ENCODE measurements at regions not wholly inside any gene's neighbourhood (a gene's known extent, or its start where the extent isn't known, plus 50 kb on each side); places are given as distances from the start of the nearest gene placed in this dataset.
A peak's percentile ranks its signal among the peaks of the same experiment; 100 is the strongest.

DNA sequence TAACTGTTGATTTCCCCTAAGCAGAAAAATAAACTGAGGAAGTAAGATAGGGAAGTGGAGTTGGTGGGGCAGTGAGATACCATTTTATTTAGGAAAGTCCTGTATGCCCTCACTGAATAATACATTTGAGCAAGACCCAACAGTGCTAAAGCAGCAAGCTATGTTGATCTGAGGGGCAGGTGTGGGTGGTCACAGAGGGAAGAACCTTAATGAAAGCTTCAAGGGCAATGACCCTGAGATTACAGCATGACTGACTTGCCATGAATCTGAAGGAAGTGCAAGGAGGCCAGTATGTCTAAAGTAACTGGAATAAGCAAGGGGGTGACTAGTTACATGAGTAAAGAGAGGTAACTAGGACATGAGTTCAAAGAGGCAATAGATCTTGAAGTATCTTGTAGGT is 159.5 kb downstream of the CD47 start:
- Mint-ChIP-seq H3K27me3 (ENCODE audit: unreplicated experiment) (no peaks in the 10 kb centered on the region), H3K27ac (ENCODE audit: unreplicated experiment) (no peak overlapping the region), H3K4me3 (ENCODE audit: low read depth, unreplicated experiment) (no peak overlapping the region), H3K4me1 (ENCODE audit: low read depth, unreplicated experiment) (no peaks in the 10 kb centered on the region), H3K36me3 (ENCODE audit: insufficient read depth, unreplicated experiment) (peaks cover 12% of the 10 kb centered on the region), H3K9me3 (ENCODE audit: low read depth, unreplicated experiment) (peaks cover 5% of the 10 kb centered on the region)
- no peak for DNase-seq
- intact Hi-C loops (cut with micrococcal nuclease; ENCODE audit: unreplicated experiment): loop anchor here (10.0 kb wide), 4 partner anchors 123 to 473 kb away; no protein-coding TSS in a partner anchor
- TF ChIP-seq, protein P1, sequence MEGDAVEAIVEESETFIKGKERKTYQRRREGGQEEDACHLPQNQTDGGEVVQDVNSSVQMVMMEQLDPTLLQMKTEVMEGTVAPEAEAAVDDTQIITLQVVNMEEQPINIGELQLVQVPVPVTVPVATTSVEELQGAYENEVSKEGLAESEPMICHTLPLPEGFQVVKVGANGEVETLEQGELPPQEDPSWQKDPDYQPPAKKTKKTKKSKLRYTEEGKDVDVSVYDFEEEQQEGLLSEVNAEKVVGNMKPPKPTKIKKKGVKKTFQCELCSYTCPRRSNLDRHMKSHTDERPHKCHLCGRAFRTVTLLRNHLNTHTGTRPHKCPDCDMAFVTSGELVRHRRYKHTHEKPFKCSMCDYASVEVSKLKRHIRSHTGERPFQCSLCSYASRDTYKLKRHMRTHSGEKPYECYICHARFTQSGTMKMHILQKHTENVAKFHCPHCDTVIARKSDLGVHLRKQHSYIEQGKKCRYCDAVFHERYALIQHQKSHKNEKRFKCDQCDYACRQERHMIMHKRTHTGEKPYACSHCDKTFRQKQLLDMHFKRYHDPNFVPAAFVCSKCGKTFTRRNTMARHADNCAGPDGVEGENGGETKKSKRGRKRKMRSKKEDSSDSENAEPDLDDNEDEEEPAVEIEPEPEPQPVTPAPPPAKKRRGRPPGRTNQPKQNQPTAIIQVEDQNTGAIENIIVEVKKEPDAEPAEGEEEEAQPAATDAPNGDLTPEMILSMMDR (IDR thresholded peaks at IDR 0.05; ENCODE audit: unreplicated experiment): no peak
- no TSS peak for BruUV-seq (replicated peaks)
- CTCF ChIA-PET: no interaction called here

DNA sequence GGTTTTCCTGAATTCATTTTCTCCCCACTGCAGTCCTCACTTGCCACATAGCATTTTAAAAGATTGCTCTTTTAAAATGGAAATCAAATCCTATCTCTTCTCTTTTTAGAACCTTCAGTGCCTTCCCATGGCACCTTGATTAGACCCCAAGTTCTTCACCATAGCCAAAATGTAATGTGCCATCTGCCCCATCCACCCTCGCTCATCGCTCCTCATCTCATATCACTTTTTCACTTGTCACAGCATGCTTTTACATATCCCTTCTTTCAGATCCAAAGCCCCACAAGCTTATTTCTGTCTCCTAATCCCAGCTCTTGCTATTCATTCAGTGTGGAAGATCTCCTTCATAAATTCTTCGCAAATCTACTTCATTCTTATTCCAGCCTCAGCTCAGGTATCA is 161.7 kb downstream of the CD47 start:
- no peak overlapping the region for H3K27ac Mint-ChIP-seq (ENCODE audit: unreplicated experiment)
- intact Hi-C loops (cut with micrococcal nuclease; ENCODE audit: unreplicated experiment): loop anchor here (5.0 kb wide), 2 partner anchors 58 to 692 kb away; no protein-coding TSS in a partner anchor
- no peaks in the 10 kb centered on the region for H3K27me3 Mint-ChIP-seq (ENCODE audit: unreplicated experiment)
- peaks cover 12% of the 10 kb centered on the region for H3K36me3 Mint-ChIP-seq (ENCODE audit: insufficient read depth, unreplicated experiment)
- no TSS peak for BruUV-seq (replicated peaks)
- TF ChIP-seq, protein P1 (IDR thresholded peaks at IDR 0.05; ENCODE audit: unreplicated experiment): no peak
- no peak overlapping the region for H3K4me3 Mint-ChIP-seq (ENCODE audit: low read depth, unreplicated experiment)
- peaks cover 5% of the 10 kb centered on the region for H3K9me3 Mint-ChIP-seq (ENCODE audit: low read depth, unreplicated experiment)
- no peak for DNase-seq
- H3K4me1 Mint-ChIP-seq (ENCODE audit: low read depth, unreplicated experiment): no peaks in the 10 kb centered on the region
- CTCF ChIA-PET: no interaction called here

DNA sequence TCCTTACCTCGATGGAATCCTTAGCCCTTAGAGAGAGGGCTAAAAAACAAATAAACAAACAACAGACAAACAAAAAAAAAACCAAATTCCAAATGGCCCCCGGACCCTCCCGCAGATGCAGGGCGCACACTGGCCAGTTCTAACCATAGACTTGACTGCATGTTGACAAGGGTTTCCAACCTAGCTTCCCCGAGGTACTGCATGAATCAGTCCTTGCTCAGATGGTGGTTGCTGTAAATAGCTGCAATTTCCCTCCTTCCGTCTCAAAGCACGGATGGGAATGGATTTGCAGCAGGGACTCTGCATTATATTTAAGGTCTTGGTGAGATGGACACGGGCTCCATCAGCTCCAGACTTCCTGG is 162.8 kb downstream of the CD47 start:
- Mint-ChIP-seq H3K27me3 (ENCODE audit: unreplicated experiment) (no peaks in the 10 kb centered on the region), H3K36me3 (ENCODE audit: insufficient read depth, unreplicated experiment) (peaks cover 12% of the 10 kb centered on the region), H3K9me3 (ENCODE audit: low read depth, unreplicated experiment) (no peaks in the 10 kb centered on the region), H3K4me3 (ENCODE audit: low read depth, unreplicated experiment) (peak overlapping the region; percentile 80), H3K4me1 (ENCODE audit: low read depth, unreplicated experiment) (no peaks in the 10 kb centered on the region), H3K27ac (ENCODE audit: unreplicated experiment) (no peak overlapping the region)
- BruUV-seq (replicated peaks): no TSS peak
- intact Hi-C loops (cut with micrococcal nuclease; ENCODE audit: unreplicated experiment): loop anchor here (5.0 kb wide), 2 partner anchors 59 to 691 kb away; no protein-coding TSS in a partner anchor
- no peak for DNase-seq
- CTCF ChIA-PET: interaction anchor here (0.6 to 1.8 kb wide), 6 partner anchors 17 to 268 kb away, joined by 3 to 6 read pairs (median 3); no protein-coding TSS in a partner anchor
- TF ChIP-seq, protein P1 (IDR thresholded peaks at IDR 0.05; ENCODE audit: unreplicated experiment): no peak

DNA sequence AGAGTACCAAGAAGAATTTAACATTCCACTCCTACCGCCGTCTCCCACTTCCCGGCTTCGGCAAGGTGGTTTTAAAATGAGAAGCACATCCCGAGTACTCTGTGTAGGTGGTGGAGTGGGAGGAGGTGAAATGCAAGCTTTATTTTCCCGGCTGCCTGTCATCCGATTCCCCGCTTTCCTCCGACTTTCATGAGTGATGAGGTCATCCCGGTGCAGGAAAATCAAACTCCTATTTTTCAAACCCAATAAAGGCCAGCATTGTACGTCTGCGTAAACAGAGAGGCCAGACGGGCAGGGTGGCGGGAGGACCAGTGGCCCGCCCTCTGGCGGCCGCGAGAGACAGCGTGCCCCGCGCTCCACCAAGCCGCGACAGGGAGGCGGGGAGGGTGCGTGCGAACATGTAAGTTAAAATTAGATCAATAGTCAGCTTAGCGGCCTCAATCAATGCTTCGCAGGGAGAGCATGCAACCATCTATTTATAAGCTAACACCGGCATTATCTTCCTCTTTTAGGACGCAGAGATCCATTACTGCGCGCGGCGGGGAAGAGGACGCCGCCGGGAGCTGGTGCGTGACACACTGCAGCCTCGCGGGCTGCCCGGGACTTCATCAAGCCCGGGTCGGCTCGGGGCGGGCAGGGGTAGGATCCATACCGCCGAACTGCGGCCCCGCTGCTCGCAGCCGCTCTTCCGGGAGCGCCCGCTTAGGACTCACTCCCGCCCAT is 163.3 kb downstream of the CD47 start:
- TF ChIP-seq, protein P1 (IDR thresholded peaks at IDR 0.05; ENCODE audit: unreplicated experiment): peak; percentile 79
- DNase-seq: peak; percentile 80
- H3K27me3 Mint-ChIP-seq (ENCODE audit: unreplicated experiment): no peaks in the 10 kb centered on the region
- no peaks in the 10 kb centered on the region for H3K9me3 Mint-ChIP-seq (ENCODE audit: low read depth, unreplicated experiment)
- H3K4me1 Mint-ChIP-seq (ENCODE audit: low read depth, unreplicated experiment): no peaks in the 10 kb centered on the region
- H3K4me3 Mint-ChIP-seq (ENCODE audit: low read depth, unreplicated experiment): peak overlapping the region; percentile 80
- intact Hi-C loops (cut with micrococcal nuclease; ENCODE audit: unreplicated experiment): loop anchor here (1.0 to 5.0 kb wide), 3 partner anchors 60 to 690 kb away; no protein-coding TSS in a partner anchor
- H3K27ac Mint-ChIP-seq (ENCODE audit: unreplicated experiment): no peak overlapping the region
- CTCF ChIA-PET: interaction anchor here (0.6 to 1.8 kb wide), 6 partner anchors 17 to 267 kb away, joined by 3 to 6 read pairs (median 3); no protein-coding TSS in a partner anchor
- no TSS peak for BruUV-seq (replicated peaks)
- peaks cover 12% of the 10 kb centered on the region for H3K36me3 Mint-ChIP-seq (ENCODE audit: insufficient read depth, unreplicated experiment)
